ENCODE measurements at regions not wholly inside any gene's neighbourhood (a gene's known extent, or its start where the extent isn't known, plus 50 kb on each side); places are given as distances from the start of the nearest gene placed in this dataset.
A peak's percentile ranks its signal among the peaks of the same experiment; 100 is the strongest.

DNA sequence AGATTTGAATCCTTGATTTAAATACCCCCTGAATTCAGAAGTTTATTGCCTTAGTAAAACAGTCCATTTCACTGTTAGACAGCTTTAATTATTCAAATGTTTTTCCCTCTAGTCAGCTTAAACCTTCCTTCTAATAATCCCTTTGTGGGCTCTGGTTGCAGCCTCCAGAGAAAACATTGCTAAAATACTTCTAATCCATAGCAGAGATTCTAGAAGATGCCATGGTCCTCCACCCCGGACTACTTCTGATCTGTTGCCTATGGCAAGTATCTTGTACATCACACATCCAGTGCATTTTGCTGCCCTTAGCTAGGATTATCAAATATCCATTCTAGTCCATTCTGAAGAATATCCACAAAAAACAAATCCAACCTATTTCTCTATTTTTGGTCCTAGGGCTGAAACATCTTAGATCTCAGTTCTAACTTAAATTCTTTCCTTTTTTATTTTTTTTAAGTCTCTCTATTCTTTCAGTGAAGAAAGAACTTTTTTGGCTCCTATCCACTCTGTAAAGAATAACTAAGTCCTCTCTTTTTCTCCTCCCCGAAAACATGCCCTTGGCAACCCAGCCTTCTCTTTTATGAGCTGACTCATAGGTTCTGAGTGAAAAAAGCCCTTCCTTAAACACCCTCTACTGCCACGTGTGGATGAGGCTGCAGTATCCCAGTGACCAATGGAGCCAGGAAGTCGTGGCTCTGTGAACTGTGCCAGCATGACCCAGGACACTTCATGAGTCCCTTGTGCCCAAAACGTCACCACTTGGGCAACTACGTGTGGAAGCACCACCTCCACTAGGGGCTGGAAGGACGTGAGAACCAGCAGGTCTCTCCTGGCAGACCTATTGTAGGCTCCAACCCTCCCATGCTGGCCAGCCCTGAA, 349.8 kb downstream of the TNS1 start:
- H3K4me1 ChIP-seq (ENCODE audit: insufficient read depth, low read length, poor library complexity, severe bottlenecking): peaks cover 8% of the 10 kb centered on the region
- H3K4me3 ChIP-seq (ENCODE audit: low read depth, low read length, poor library complexity, severe bottlenecking): no peak overlapping the region
- intact Hi-C loops (cut with micrococcal nuclease; ENCODE audit: unreplicated experiment): loop anchor here (5.0 kb wide), 1 partner anchor 104 kb away; no protein-coding TSS in a partner anchor
- ChIA-PET POLR2A (ENCODE audit: low non-redundant PET) (no interaction called here), CTCF (no interaction called here)
- no TSS peak for BruUV-seq (replicated peaks)
- no peak overlapping the region for H3K27ac ChIP-seq (ENCODE audit: low read depth, low read length, poor library complexity, severe bottlenecking)
- no peaks in the 10 kb centered on the region for H3K9me3 ChIP-seq (ENCODE audit: low read depth, low read length, poor library complexity, severe bottlenecking)
- TF ChIP-seq, protein P1, sequence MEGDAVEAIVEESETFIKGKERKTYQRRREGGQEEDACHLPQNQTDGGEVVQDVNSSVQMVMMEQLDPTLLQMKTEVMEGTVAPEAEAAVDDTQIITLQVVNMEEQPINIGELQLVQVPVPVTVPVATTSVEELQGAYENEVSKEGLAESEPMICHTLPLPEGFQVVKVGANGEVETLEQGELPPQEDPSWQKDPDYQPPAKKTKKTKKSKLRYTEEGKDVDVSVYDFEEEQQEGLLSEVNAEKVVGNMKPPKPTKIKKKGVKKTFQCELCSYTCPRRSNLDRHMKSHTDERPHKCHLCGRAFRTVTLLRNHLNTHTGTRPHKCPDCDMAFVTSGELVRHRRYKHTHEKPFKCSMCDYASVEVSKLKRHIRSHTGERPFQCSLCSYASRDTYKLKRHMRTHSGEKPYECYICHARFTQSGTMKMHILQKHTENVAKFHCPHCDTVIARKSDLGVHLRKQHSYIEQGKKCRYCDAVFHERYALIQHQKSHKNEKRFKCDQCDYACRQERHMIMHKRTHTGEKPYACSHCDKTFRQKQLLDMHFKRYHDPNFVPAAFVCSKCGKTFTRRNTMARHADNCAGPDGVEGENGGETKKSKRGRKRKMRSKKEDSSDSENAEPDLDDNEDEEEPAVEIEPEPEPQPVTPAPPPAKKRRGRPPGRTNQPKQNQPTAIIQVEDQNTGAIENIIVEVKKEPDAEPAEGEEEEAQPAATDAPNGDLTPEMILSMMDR (conservative IDR thresholded peaks at IDR 0.05; ENCODE audit: low read depth, low read length): no peak
- no peak for TF ChIP-seq EZH2 (IDR thresholded peaks at IDR 0.05; ENCODE audit: borderline replicate concordance, low read depth, low read length, poor library complexity, severe bottlenecking)
- peak; percentile 22 for DNase-seq (ENCODE audit: low spot score)
- H3K36me3 ChIP-seq (ENCODE audit: insufficient read depth, low read length, poor library complexity, severe bottlenecking): no peaks in the 10 kb centered on the region
- H3K27me3 ChIP-seq (replicated peaks; ENCODE audit: insufficient read depth, low read depth, low read length, poor library complexity): no peaks in the 10 kb centered on the region

DNA sequence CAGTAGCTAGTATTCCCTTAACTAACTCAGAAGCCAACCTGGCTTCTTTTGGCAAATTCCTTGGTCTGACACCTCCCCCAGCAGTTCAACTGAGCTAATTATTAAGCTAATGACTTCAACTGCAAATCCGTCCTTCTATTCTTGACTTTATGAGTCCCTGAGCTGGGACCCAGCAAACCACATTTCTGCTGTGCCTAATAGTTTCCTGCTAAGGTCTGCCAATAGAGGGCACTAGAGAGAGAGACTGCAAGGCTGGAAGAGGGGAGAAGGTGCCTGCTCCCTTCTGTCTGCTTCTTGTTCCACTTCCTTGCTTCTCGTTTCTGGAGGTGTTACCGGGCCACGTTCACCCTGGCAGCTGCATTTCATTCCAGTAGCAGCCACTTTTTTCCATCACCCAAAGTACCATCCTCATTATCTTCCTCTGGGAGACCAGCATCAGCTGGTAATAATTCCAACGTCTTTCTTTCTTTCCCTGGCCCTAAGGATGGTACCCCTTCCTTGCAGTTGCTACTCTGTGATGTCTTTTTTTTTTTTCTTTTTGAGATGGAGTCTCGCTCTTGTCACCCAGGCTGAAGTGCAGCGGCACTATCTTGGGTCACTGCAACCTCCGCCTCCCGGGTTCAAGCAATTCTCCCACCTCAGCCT, 352.0 kb downstream of the TNS1 start:
- Histone ChIP-seq H3K4me1 (ENCODE audit: insufficient read depth, low read length, poor library complexity, severe bottlenecking) (peaks cover 8% of the 10 kb centered on the region), H3K27ac (ENCODE audit: low read depth, low read length, poor library complexity, severe bottlenecking) (no peak overlapping the region), H3K9me3 (ENCODE audit: low read depth, low read length, poor library complexity, severe bottlenecking) (no peaks in the 10 kb centered on the region), H3K36me3 (ENCODE audit: insufficient read depth, low read length, poor library complexity, severe bottlenecking) (no peaks in the 10 kb centered on the region), H3K27me3 (replicated peaks; ENCODE audit: insufficient read depth, low read depth, low read length, poor library complexity) (no peaks in the 10 kb centered on the region), H3K4me3 (ENCODE audit: low read depth, low read length, poor library complexity, severe bottlenecking) (no peak overlapping the region)
- POLR2A ChIA-PET (ENCODE audit: low non-redundant PET): no interaction called here
- TF ChIP-seq EZH2 (IDR thresholded peaks at IDR 0.05; ENCODE audit: borderline replicate concordance, low read depth, low read length, poor library complexity, severe bottlenecking): no peak
- TF ChIP-seq, protein P1 (conservative IDR thresholded peaks at IDR 0.05; ENCODE audit: low read depth, low read length): peak; percentile 86
- DNase-seq (ENCODE audit: low spot score): peak; percentile 74
- intact Hi-C loops (cut with micrococcal nuclease; ENCODE audit: unreplicated experiment): loop anchor here (5.0 kb wide), 1 partner anchor 106 kb away; no protein-coding TSS in a partner anchor
- BruUV-seq (replicated peaks): no TSS peak
- CTCF ChIA-PET: interaction anchor here (0.6 to 1.5 kb wide), 4 partner anchors 106 to 1584 kb away, joined by 3 to 5 read pairs (median 3); no protein-coding TSS in a partner anchor

DNA sequence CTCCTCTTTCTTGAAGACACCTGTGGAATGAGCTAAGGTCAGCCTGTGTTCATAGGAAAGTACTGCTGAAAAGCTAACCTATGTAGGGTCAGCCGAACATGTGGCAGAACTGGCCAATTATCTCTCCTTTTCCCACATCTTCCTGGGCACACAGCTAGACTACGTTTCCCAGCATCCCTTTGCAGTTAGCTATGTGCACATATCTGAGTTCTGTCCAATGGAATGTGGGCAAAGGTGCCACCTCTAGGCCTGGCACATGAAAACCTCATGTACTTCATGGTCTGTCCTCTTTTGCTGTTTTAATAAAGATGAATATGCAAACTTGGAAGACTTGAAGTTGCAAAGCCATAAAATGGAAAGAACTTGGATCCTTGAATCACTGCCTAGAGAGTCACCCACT, 352.6 kb downstream of the TNS1 start:
- ChIA-PET CTCF (interaction anchor here (0.6 to 1.5 kb wide), 4 partner anchors 106 to 1583 kb away, joined by 3 to 5 read pairs (median 3); no protein-coding TSS in a partner anchor), POLR2A (ENCODE audit: low non-redundant PET) (no interaction called here)
- Histone ChIP-seq H3K27me3 (replicated peaks; ENCODE audit: insufficient read depth, low read depth, low read length, poor library complexity) (no peaks in the 10 kb centered on the region), H3K27ac (ENCODE audit: low read depth, low read length, poor library complexity, severe bottlenecking) (no peak overlapping the region), H3K4me3 (ENCODE audit: low read depth, low read length, poor library complexity, severe bottlenecking) (no peak overlapping the region), H3K36me3 (ENCODE audit: insufficient read depth, low read length, poor library complexity, severe bottlenecking) (no peaks in the 10 kb centered on the region), H3K9me3 (ENCODE audit: low read depth, low read length, poor library complexity, severe bottlenecking) (no peaks in the 10 kb centered on the region), H3K4me1 (ENCODE audit: insufficient read depth, low read length, poor library complexity, severe bottlenecking) (peaks cover 8% of the 10 kb centered on the region)
- intact Hi-C loops (cut with micrococcal nuclease; ENCODE audit: unreplicated experiment): loop anchor here (5.0 kb wide), 1 partner anchor 107 kb away; no protein-coding TSS in a partner anchor
- BruUV-seq (replicated peaks): no TSS peak
- TF ChIP-seq, protein P1 (conservative IDR thresholded peaks at IDR 0.05; ENCODE audit: low read depth, low read length): no peak
- TF ChIP-seq EZH2 (IDR thresholded peaks at IDR 0.05; ENCODE audit: borderline replicate concordance, low read depth, low read length, poor library complexity, severe bottlenecking): no peak
- no peak for DNase-seq (ENCODE audit: low spot score)
